ENCODE measurements at regions not wholly inside any gene's neighbourhood (a gene's known extent, or its start where the extent isn't known, plus 50 kb on each side); places are given as distances from the start of the nearest gene placed in this dataset.

DNA sequence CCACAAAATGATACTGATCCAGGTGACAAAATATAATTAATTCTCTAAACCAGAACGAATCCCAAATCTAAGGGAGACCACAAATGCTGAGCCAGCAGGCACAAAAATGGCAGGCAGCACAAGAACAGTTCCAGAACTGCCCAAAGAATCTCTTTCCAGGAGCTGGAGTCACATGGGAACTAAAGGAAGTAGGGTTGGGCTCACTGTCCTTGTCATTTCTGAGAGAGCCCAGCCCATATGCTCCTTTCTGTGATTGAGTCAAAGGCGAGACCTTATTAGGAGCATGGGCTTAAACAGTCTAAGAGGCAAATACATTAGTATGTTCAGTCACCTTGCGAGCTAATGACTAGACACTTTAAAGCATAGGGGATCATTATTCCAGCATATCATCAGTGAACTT, 327.6 kb upstream of the ARID1B start:
- Histone ChIP-seq H3K9me3 (replicated peaks; ENCODE audit: insufficient read depth, low read length) (no peaks in the 10 kb centered on the region), H3K27me3 (replicated peaks; ENCODE audit: insufficient read depth, low read length) (no peaks in the 10 kb centered on the region), H3K9me2 (replicated peaks; ENCODE audit: insufficient read depth, low read length) (no peaks in the 10 kb centered on the region), H3K4me2 (ENCODE audit: low read depth, low read length) (no peak overlapping the region), H3K4me3 (ENCODE audit: low read length) (no peak overlapping the region), H3K36me3 (replicated peaks; ENCODE audit: insufficient read depth, low read length) (no peaks in the 10 kb centered on the region), H3K4me1 (ENCODE audit: low read length) (no peaks in the 10 kb centered on the region), H4K20me1 (ENCODE audit: insufficient read depth, low read length) (no peaks in the 10 kb centered on the region), H3K27ac (ENCODE audit: low read length) (no peak overlapping the region), H2AFZ (ENCODE audit: low read length) (no peak overlapping the region), H3F3A (ENCODE audit: insufficient read depth, low read length) (no peaks in the 10 kb centered on the region), H3K9ac (ENCODE audit: low read length) (no peak overlapping the region), H3K79me2 (ENCODE audit: low read length) (no peaks in the 10 kb centered on the region)
- no peak for DNase-seq
- no peak for TF ChIP-seq EZH2phosphoT487 (IDR thresholded peaks at IDR 0.05; ENCODE audit: low read length)
- TF ChIP-seq, protein P1, sequence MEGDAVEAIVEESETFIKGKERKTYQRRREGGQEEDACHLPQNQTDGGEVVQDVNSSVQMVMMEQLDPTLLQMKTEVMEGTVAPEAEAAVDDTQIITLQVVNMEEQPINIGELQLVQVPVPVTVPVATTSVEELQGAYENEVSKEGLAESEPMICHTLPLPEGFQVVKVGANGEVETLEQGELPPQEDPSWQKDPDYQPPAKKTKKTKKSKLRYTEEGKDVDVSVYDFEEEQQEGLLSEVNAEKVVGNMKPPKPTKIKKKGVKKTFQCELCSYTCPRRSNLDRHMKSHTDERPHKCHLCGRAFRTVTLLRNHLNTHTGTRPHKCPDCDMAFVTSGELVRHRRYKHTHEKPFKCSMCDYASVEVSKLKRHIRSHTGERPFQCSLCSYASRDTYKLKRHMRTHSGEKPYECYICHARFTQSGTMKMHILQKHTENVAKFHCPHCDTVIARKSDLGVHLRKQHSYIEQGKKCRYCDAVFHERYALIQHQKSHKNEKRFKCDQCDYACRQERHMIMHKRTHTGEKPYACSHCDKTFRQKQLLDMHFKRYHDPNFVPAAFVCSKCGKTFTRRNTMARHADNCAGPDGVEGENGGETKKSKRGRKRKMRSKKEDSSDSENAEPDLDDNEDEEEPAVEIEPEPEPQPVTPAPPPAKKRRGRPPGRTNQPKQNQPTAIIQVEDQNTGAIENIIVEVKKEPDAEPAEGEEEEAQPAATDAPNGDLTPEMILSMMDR (IDR thresholded peaks at IDR 0.05; ENCODE audit: low read length) = no peak
- no peak for TF ChIP-seq EZH2 (optimal IDR thresholded peaks at IDR 0.05; ENCODE audit: low read depth, low read length)

DNA sequence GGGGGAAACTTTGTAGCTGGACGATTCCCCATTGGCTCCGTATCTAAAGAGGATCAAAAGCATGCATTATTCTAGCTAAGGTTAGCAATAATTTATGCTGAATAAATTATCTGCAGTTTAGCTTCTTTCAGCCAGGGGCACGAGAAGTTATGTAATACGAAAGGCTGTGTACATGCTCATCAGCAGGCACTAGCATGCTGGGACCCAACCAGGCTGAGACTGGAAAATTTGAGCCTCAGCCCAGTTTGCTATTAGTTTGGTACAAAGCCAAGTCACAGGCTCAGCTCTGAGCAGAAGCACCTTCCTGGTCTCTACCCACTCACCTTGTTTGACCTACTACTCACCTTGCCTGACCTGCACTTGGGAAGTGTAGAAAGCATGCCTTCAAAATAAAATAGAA, 328.1 kb upstream of the ARID1B start:
- Histone ChIP-seq H3K4me1 (ENCODE audit: low read length) (no peaks in the 10 kb centered on the region), H3K4me3 (ENCODE audit: low read length) (no peak overlapping the region), H3K27ac (ENCODE audit: low read length) (no peak overlapping the region), H3F3A (ENCODE audit: insufficient read depth, low read length) (no peaks in the 10 kb centered on the region), H3K9me3 (replicated peaks; ENCODE audit: insufficient read depth, low read length) (no peaks in the 10 kb centered on the region), H3K79me2 (ENCODE audit: low read length) (no peaks in the 10 kb centered on the region), H4K20me1 (ENCODE audit: insufficient read depth, low read length) (no peaks in the 10 kb centered on the region), H3K36me3 (replicated peaks; ENCODE audit: insufficient read depth, low read length) (no peaks in the 10 kb centered on the region), H3K9ac (ENCODE audit: low read length) (no peak overlapping the region), H3K27me3 (replicated peaks; ENCODE audit: insufficient read depth, low read length) (no peaks in the 10 kb centered on the region), H2AFZ (ENCODE audit: low read length) (no peak overlapping the region), H3K9me2 (replicated peaks; ENCODE audit: insufficient read depth, low read length) (no peaks in the 10 kb centered on the region), H3K4me2 (ENCODE audit: low read depth, low read length) (no peak overlapping the region)
- no peak for TF ChIP-seq EZH2 (optimal IDR thresholded peaks at IDR 0.05; ENCODE audit: low read depth, low read length)
- DNase-seq = no peak

DNA sequence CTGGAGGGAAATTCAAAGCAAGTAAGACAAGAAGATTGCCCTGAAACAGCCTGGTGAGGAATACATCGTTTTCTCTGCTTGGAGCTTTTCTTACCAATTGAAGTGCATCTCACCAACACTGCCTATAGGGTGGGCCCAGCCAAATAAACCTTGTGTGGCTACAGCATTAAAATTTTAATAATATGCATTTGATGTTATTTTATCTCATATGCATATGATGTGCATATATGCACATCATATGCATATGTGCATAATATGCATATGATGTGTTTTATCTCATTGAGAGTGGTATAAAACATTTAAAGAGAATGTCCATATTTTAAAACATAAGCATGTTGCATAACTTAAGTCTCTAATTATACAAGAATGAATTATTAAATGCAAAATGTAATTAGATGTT, 328.6 kb upstream of the ARID1B start:
- Histone ChIP-seq H3K4me2 (ENCODE audit: low read depth, low read length) (no peak overlapping the region), H3K79me2 (ENCODE audit: low read length) (no peaks in the 10 kb centered on the region), H3K9ac (ENCODE audit: low read length) (no peak overlapping the region), H3K4me1 (ENCODE audit: low read length) (no peaks in the 10 kb centered on the region), H3K9me3 (replicated peaks; ENCODE audit: insufficient read depth, low read length) (no peaks in the 10 kb centered on the region), H3K27ac (ENCODE audit: low read length) (no peak overlapping the region), H3K9me2 (replicated peaks; ENCODE audit: insufficient read depth, low read length) (no peaks in the 10 kb centered on the region), H3F3A (ENCODE audit: insufficient read depth, low read length) (no peaks in the 10 kb centered on the region), H4K20me1 (ENCODE audit: insufficient read depth, low read length) (no peaks in the 10 kb centered on the region), H3K27me3 (replicated peaks; ENCODE audit: insufficient read depth, low read length) (no peaks in the 10 kb centered on the region), H3K36me3 (replicated peaks; ENCODE audit: insufficient read depth, low read length) (no peaks in the 10 kb centered on the region), H2AFZ (ENCODE audit: low read length) (no peak overlapping the region), H3K4me3 (ENCODE audit: low read length) (no peak overlapping the region)
- DNase-seq = no peak
- TF ChIP-seq EZH2phosphoT487 (IDR thresholded peaks at IDR 0.05; ENCODE audit: low read length) = no peak
- TF ChIP-seq, protein P1 (IDR thresholded peaks at IDR 0.05; ENCODE audit: low read length) = no peak
- TF ChIP-seq EZH2 (optimal IDR thresholded peaks at IDR 0.05; ENCODE audit: low read depth, low read length) = no peak

GRCh38 chr6:156440688-156441087, 336.5 kb upstream of the ARID1B start:
- Histone ChIP-seq H3K79me2 (ENCODE audit: low read length) (no peaks in the 10 kb centered on the region), H3K9me2 (replicated peaks; ENCODE audit: insufficient read depth, low read length) (no peaks in the 10 kb centered on the region), H3K36me3 (replicated peaks; ENCODE audit: insufficient read depth, low read length) (no peaks in the 10 kb centered on the region), H3K9ac (ENCODE audit: low read length) (no peak overlapping the region), H3K4me1 (ENCODE audit: low read length) (no peaks in the 10 kb centered on the region), H3F3A (ENCODE audit: insufficient read depth, low read length) (no peaks in the 10 kb centered on the region), H3K9me3 (replicated peaks; ENCODE audit: insufficient read depth, low read length) (no peaks in the 10 kb centered on the region), H2AFZ (ENCODE audit: low read length) (no peak overlapping the region), H3K27me3 (replicated peaks; ENCODE audit: insufficient read depth, low read length) (no peaks in the 10 kb centered on the region), H3K27ac (ENCODE audit: low read length) (no peak overlapping the region), H3K4me2 (ENCODE audit: low read depth, low read length) (no peak overlapping the region), H4K20me1 (ENCODE audit: insufficient read depth, low read length) (no peaks in the 10 kb centered on the region), H3K4me3 (ENCODE audit: low read length) (no peak overlapping the region)
- TF ChIP-seq, protein P1 (IDR thresholded peaks at IDR 0.05; ENCODE audit: low read length) = no peak
- TF ChIP-seq EZH2 (optimal IDR thresholded peaks at IDR 0.05; ENCODE audit: low read depth, low read length) = no peak
- no peak for TF ChIP-seq EZH2phosphoT487 (IDR thresholded peaks at IDR 0.05; ENCODE audit: low read length)
- DNase-seq = no peak
